Fibroblast of lung (primary cell): ENCODE measurements at regions not wholly inside any gene's neighbourhood (a gene's known extent, or its start where the extent isn't known, plus 50 kb on each side); places are given as distances from the start of the nearest gene placed in this dataset.

Source experiments
- EZH2 ChIP-seq: IDR thresholded peaks from 2 replicates; pipeline ENCODE4 v1.5.1; 2012; ENCODE audit warnings: low read length, control low read depth, mild to moderate bottlenecking; ENCODE audit errors: missing control alignments
- TF ChIP-seq, protein P1 (sequence below), 2 donors: IDR thresholded peaks in 1 of 2; conservative IDR thresholded peaks in 1 of 2; 1 replicate in 1 of 2; 2 replicates in 1 of 2; pipeline ENCODE4 v1.5.1; 2011 to 2012; ENCODE audit warnings: low read length in 2 of 2, control low read depth in 1 of 2, inconsistent platforms in 1 of 2, low read depth in 1 of 2, mild to moderate bottlenecking in 1 of 2

DNA sequence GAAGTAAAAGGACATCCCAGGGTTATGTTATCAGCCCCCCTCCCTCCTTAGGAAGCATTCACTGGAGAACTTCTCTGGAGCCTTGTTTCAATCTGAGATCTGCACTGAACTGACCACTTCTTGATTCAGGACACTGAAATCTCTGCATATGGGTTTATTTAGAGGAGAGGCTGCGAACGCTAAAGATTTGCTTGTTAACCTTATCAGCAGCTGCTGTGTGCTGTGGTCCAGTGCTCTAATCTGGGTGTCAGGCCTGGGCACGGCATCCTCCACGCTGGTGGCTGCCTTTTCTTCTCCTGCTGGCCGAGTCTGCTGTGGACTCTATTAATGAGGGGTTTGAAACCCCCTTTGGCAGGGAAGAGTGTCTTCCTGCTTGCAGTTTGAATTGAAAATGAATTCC lies 1094.7 kb upstream of the TENM3 start:
- TF ChIP-seq, protein P1, sequence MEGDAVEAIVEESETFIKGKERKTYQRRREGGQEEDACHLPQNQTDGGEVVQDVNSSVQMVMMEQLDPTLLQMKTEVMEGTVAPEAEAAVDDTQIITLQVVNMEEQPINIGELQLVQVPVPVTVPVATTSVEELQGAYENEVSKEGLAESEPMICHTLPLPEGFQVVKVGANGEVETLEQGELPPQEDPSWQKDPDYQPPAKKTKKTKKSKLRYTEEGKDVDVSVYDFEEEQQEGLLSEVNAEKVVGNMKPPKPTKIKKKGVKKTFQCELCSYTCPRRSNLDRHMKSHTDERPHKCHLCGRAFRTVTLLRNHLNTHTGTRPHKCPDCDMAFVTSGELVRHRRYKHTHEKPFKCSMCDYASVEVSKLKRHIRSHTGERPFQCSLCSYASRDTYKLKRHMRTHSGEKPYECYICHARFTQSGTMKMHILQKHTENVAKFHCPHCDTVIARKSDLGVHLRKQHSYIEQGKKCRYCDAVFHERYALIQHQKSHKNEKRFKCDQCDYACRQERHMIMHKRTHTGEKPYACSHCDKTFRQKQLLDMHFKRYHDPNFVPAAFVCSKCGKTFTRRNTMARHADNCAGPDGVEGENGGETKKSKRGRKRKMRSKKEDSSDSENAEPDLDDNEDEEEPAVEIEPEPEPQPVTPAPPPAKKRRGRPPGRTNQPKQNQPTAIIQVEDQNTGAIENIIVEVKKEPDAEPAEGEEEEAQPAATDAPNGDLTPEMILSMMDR (conservative IDR thresholded peaks at IDR 0.05 in 1 of 2, IDR thresholded peaks at IDR 0.05 in 1 of 2; ENCODE audit: low read depth in 1 of 2, low read length in 2 of 2): no peak
- no peak for TF ChIP-seq EZH2
